WERI-Rb-1 (cell line): ENCODE measurements at regions not wholly inside any gene's neighbourhood (a gene's known extent, or its start where the extent isn't known, plus 50 kb on each side); places are given as distances from the start of the nearest gene placed in this dataset.

Source experiments
- DNase-seq: peaks from one replicate; pipeline ENCODE4 v3.0.0-alpha.2; 2020
- H3K27ac ChIP-seq: fragments of 250-450 bp; sonication (Bioruptor Pico); 2 replicates; pipeline ENCODE4 v1.5.1; 2020; ENCODE audit warnings: mild to moderate bottlenecking, moderate library complexity
- H3K27me3 ChIP-seq: fragments of 250-450 bp; sonication (Bioruptor Pico); 2 replicates; pipeline ENCODE4 v1.5.1; 2021; ENCODE audit warnings: mild to moderate bottlenecking, low read depth, moderate library complexity; ENCODE audit not compliant: insufficient read depth, severe bottlenecking
- H3K36me3 ChIP-seq: fragments of 250-450 bp; sonication (Bioruptor Pico); 2 replicates; pipeline ENCODE4 v1.5.1; 2020; ENCODE audit warnings: mild to moderate bottlenecking, moderate library complexity
- H3K4me3 ChIP-seq: 2 replicates; pipeline ENCODE4 v1.5.1; 2011; ENCODE audit warnings: low read depth, mild to moderate bottlenecking, control low read depth, low read length
- H3K9me3 ChIP-seq: fragments of 250-450 bp; sonication (Bioruptor Pico); 2 replicates; pipeline ENCODE4 v1.5.1; 2021; ENCODE audit warnings: mild to moderate bottlenecking, moderate library complexity; ENCODE audit not compliant: severe bottlenecking
- TF ChIP-seq, protein P1 (sequence below): IDR thresholded peaks from 2 replicates; pipeline ENCODE4 v1.5.1; 2011; ENCODE audit warnings: low read depth, mild to moderate bottlenecking, control low read depth, inconsistent platforms, low read length

DNA sequence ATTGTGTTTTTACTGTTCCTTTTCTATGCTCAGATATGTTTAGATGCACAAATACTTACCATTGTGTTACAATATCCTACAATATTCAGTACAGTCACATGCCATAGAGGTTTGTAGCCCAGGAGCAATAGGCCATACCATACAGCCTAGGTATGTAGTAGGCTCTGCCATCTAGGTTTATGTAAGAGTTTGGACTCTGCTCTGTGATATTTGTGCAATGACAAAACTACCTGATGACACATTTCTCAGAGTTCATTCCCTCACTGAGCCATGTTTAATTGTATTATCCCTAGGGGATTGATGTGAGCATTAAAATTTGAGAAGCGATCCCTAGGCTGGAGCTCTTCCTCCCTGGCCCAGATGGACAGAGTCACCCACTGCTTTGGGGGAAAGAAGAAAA, 270.0 kb upstream of the PROK2 start:
- Histone ChIP-seq H3K4me3 (no peak overlapping the region), H3K27me3 (no peaks in the 10 kb centered on the region), H3K36me3 (no peaks in the 10 kb centered on the region), H3K27ac (no peak overlapping the region), H3K9me3 (no peaks in the 10 kb centered on the region)
- DNase-seq = no peak
- TF ChIP-seq, protein P1, sequence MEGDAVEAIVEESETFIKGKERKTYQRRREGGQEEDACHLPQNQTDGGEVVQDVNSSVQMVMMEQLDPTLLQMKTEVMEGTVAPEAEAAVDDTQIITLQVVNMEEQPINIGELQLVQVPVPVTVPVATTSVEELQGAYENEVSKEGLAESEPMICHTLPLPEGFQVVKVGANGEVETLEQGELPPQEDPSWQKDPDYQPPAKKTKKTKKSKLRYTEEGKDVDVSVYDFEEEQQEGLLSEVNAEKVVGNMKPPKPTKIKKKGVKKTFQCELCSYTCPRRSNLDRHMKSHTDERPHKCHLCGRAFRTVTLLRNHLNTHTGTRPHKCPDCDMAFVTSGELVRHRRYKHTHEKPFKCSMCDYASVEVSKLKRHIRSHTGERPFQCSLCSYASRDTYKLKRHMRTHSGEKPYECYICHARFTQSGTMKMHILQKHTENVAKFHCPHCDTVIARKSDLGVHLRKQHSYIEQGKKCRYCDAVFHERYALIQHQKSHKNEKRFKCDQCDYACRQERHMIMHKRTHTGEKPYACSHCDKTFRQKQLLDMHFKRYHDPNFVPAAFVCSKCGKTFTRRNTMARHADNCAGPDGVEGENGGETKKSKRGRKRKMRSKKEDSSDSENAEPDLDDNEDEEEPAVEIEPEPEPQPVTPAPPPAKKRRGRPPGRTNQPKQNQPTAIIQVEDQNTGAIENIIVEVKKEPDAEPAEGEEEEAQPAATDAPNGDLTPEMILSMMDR = no peak

DNA sequence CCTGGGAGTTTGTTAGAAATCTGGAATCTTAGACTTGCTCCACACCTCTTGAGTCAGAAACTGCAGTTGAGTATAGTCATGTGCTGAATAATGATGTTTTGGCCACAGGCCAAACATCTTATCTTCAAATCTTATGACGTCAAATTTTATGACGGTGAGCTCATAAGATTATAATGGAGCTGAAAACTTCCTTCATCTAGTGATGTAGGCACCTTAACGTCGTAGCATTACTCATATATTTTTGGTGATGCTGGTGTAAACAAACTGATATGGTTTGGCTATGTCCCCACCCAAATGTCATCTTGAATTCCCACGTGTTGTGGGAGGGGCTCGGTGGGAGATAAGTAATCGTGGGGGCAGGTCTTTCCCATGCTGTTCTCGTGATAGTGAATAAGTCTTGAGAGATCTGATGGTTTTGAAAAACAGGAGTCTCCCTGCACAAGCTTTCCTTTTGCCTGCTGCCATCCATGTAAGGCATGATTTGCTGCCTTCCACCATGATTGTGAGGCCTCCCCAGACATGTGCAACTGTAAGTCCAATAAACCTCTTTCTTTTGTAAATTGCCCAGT, 268.0 kb upstream of the PROK2 start:
- Histone ChIP-seq H3K27ac (no peak overlapping the region), H3K4me3 (no peak overlapping the region), H3K27me3 (no peaks in the 10 kb centered on the region), H3K36me3 (no peaks in the 10 kb centered on the region), H3K9me3 (no peaks in the 10 kb centered on the region)
- no peak for DNase-seq
- TF ChIP-seq, protein P1 = no peak

DNA sequence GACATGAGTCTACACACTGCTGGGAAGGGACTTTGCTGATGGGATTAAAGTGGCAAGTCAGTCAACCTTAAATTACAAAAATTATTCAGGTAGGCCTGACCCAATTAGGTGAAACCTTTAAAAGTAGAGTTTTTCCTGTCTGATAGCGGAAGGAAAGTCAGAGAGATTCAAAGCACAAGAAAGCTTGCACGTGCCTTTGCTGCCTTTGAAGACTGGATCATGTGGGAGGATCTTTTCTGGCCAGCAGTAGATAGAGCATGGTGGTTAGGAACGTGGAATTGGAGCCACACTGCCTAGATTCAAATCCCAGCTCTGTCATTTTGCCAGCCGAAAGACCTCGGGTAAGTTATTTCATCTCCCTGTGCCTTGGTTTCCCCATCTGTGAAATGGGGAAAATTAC, 265.8 kb upstream of the PROK2 start:
- TF ChIP-seq, protein P1 = no peak
- no peak for DNase-seq
- Histone ChIP-seq H3K27ac (no peak overlapping the region), H3K36me3 (no peaks in the 10 kb centered on the region), H3K27me3 (no peaks in the 10 kb centered on the region), H3K9me3 (no peaks in the 10 kb centered on the region), H3K4me3 (no peak overlapping the region)

DNA sequence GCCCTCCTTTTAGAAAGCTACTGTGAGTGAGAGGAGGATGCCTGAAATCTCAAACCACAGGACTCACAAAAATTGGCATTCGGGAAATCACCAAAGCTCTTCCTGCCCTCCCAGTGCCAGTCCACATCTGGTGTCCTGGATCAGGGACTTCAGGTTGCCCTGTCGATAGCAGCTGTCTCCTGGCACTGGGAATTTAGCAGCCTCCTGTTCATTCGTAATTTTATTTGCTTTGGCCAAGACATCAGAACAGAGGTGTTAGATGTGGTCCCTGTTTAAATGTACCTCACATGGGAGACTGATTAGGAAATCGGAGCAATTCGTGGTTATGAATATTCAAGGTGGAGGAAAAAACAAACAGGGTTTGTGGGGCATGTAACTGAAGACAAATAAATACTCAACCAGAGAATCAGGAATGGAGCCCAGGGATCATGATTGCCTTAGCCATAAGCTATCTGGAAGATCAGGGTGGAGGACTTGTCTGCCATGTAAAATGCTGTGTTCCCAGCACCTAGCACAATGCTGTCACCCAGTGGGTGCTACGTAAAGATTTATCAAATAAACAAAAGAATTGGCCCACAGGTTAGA, 265.2 kb upstream of the PROK2 start:
- Histone ChIP-seq H3K27me3 (no peaks in the 10 kb centered on the region), H3K36me3 (no peaks in the 10 kb centered on the region), H3K9me3 (no peaks in the 10 kb centered on the region), H3K27ac (no peak overlapping the region), H3K4me3 (no peak overlapping the region)
- DNase-seq = no peak
- TF ChIP-seq, protein P1 = no peak

DNA sequence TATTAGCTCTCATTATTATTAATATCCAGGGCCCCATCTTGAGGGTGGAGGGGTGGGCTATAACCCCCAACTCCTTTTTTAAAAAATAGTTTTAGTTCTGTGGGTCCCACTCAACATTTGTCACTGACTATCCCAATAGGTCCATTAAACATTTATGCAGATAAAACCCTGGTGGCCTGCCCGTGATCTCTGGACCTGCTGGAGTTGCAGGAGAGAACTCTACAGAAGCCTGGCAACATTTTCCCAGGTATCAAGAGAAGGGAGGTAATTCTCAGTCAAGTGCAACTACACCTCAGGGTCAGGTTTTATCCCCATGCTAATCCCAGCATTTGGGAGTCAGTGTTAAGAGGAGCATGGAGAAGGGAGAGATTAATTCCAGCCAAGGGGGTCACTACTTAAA, 264.4 kb upstream of the PROK2 start:
- Histone ChIP-seq H3K27ac (no peak overlapping the region), H3K9me3 (no peaks in the 10 kb centered on the region), H3K27me3 (no peaks in the 10 kb centered on the region), H3K4me3 (no peak overlapping the region), H3K36me3 (no peaks in the 10 kb centered on the region)
- DNase-seq = no peak
- TF ChIP-seq, protein P1 = no peak

DNA sequence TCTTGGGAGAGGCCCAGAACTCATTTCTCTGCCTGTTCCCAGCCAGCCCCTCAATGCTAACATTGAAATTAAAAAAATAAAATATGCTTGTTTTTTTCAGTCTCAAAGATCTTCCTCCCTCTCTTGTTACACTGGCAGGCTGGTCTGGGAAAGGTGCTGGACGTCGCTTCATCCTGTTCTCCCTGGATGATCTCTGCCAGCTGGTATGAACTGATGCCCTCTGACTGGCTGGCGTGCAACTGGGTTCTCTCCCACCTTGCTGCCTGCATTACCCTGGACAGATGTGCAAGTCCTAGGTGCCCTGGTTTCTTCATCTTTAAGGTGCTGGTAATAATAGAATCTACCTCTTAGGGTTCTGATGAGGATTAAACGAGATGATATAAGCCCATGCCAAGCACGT, 263.9 kb upstream of the PROK2 start:
- no peak for DNase-seq
- no peaks in the 10 kb centered on the region for H3K9me3 ChIP-seq
- no peak overlapping the region for H3K27ac ChIP-seq
- no peaks in the 10 kb centered on the region for H3K36me3 ChIP-seq
- no peaks in the 10 kb centered on the region for H3K27me3 ChIP-seq
- TF ChIP-seq, protein P1 = no peak
- H3K4me3 ChIP-seq = no peak overlapping the region
